Mesothelial cell of epicardium (in vitro differentiated cells): ENCODE measurements at regions not wholly inside any gene's neighbourhood (a gene's known extent, or its start where the extent isn't known, plus 50 kb on each side); places are given as distances from the start of the nearest gene placed in this dataset.

Source experiments
- DNase-seq, 2 experiments: peaks; one replicate each; pipeline ENCODE4 v3.0.0; 2021; ENCODE audit warnings: low spot score in 2 of 2; ENCODE audit not compliant: unreplicated experiment in 2 of 2
- H3K27ac Mint-ChIP-seq: 2 replicates; pipeline ENCODE4 v1.8.0; 2021; ENCODE audit warnings: mixed read lengths
- H3K27me3 Mint-ChIP-seq: 2 replicates; pipeline ENCODE4 v1.8.0; 2021; ENCODE audit warnings: low read depth, mixed read lengths
- H3K36me3 Mint-ChIP-seq: 2 replicates; pipeline ENCODE4 v1.8.0; 2021; ENCODE audit warnings: mixed read lengths
- H3K4me1 Mint-ChIP-seq: 2 replicates; pipeline ENCODE4 v1.8.0; 2021; ENCODE audit warnings: mixed read lengths
- H3K4me3 Mint-ChIP-seq: 2 replicates; pipeline ENCODE4 v1.8.0; 2021; ENCODE audit warnings: mild to moderate bottlenecking, moderate library complexity, mixed read lengths
- H3K9me3 Mint-ChIP-seq: 2 replicates; pipeline ENCODE4 v1.8.0; 2021; ENCODE audit warnings: mixed read lengths
- CTCF ChIP-seq: fragments of 200-600 bp; sonication (generic); IDR thresholded peaks from one replicate; pipeline ENCODE4 v1.5.0; 2021; ENCODE audit warnings: antibody characterized with exemption; ENCODE audit not compliant: unreplicated experiment

DNA sequence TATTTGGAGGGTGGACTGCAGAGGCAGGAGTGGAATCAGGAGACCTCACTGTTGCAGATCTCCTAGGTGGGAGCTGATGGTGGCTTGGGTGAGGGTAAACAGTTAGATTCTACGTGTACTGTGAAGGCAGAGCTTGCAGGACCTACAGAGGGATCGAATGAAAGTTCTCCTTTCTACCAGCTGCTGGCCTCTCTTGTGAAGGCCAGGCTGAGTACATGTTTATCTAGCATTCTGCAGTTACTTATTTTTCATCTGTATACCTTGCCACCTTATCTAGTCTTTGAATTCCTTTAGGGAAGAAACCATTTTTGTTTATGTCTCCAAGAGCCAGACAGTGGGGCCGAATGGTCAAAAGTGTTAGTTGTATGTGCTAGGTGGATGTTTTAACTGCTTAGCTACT lies 57.6 kb downstream of the PTTG1 start:
- Mint-ChIP-seq H3K4me1 (peaks cover 8% of the 10 kb centered on the region), H3K4me3 (no peak overlapping the region), H3K36me3 (no peaks in the 10 kb centered on the region), H3K27ac (no peak overlapping the region), H3K27me3 (peaks cover 3% of the 10 kb centered on the region), H3K9me3 (no peaks in the 10 kb centered on the region)
- DNase-seq, result no peak
- TF ChIP-seq CTCF, result no peak

DNA sequence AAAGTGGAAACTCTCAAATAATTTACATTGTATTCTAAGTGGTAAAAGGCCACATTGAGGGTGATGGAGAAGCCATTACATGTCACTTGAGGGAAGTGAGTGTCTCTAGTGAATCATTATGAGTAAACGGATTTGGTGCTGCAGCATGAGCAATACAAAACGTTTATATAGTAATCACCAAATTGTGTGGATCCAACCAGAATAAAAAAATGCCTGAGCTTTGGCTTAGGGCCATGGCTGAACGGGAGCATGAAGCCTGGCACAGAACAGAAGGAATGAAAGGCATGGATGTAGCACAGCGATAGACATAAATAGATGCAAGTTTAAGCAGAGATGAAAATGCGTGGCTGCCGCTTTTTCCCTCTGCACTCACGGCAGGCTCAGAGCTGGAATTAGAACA lies 58.3 kb downstream of the PTTG1 start:
- H3K4me1 Mint-ChIP-seq, result peaks cover 8% of the 10 kb centered on the region
- no peak for DNase-seq
- peaks cover 3% of the 10 kb centered on the region for H3K27me3 Mint-ChIP-seq
- no peak overlapping the region for H3K4me3 Mint-ChIP-seq
- TF ChIP-seq CTCF, result no peak
- no peaks in the 10 kb centered on the region for H3K36me3 Mint-ChIP-seq
- no peaks in the 10 kb centered on the region for H3K9me3 Mint-ChIP-seq
- no peak overlapping the region for H3K27ac Mint-ChIP-seq

DNA sequence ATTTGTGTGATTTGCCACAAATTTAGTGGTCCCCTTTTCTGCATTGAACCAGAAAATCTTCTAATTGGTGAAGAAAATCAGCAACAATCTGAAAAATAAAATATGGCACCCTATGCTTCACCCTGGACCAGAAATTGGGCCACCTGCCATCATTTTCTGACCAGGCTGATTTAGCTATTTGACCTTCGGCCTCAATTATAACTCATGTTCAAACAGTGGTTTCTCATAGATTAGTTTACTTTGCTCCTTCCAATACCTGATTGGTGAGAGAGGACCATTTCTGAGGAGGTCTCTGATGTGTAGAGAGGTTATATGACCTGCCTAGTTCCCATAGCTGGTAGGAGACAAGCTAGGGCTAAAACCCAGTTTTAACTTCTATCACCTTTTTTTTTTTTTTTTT lies 59.0 kb downstream of the PTTG1 start:
- Mint-ChIP-seq H3K27me3 (peaks cover 3% of the 10 kb centered on the region), H3K4me1 (peaks cover 8% of the 10 kb centered on the region), H3K36me3 (no peaks in the 10 kb centered on the region), H3K27ac (no peak overlapping the region), H3K9me3 (no peaks in the 10 kb centered on the region), H3K4me3 (no peak overlapping the region)
- TF ChIP-seq CTCF, result no peak
- no peak for DNase-seq

DNA sequence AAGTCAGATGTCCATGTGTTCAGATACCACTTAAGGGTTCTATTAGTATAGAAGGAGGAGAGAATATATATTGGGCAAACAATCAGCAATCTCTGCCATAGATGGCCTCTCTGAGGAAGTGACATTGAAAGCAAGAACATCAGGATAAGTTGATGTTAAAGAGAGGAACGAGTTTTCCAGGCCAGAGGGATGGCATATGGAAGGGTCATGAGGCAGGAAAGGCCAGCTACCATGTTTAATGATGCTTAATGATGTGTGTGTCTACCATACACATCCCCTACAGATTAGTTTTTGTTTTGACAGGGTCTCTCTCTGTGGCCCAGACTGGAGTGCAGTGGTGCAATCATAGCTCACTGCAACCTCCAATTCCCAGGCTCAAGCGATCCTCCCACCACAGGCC lies 63.0 kb downstream of the PTTG1 start:
- no peak for DNase-seq
- no peaks in the 10 kb centered on the region for H3K36me3 Mint-ChIP-seq
- no peaks in the 10 kb centered on the region for H3K9me3 Mint-ChIP-seq
- no peak overlapping the region for H3K4me3 Mint-ChIP-seq
- no peak for TF ChIP-seq CTCF
- no peaks in the 10 kb centered on the region for H3K4me1 Mint-ChIP-seq
- no peak overlapping the region for H3K27ac Mint-ChIP-seq
- H3K27me3 Mint-ChIP-seq, result peaks cover 2% of the 10 kb centered on the region

- Mint-ChIP-seq H3K27me3 (peaks cover 2% of the 10 kb centered on the region), H3K4me1 (no peaks in the 10 kb centered on the region), H3K9me3 (no peaks in the 10 kb centered on the region), H3K4me3 (no peak overlapping the region), H3K27ac (no peak overlapping the region), H3K36me3 (no peaks in the 10 kb centered on the region)
- no peak for DNase-seq
- TF ChIP-seq CTCF, result no peak
These were observed 63.8 kb downstream of the PTTG1 start for GRCh38 chr5:160485364-160485969.

GRCh38 chr5:160486573-160486972 lies 64.9 kb downstream of the PTTG1 start:
- no peak for DNase-seq
- Mint-ChIP-seq H3K27ac (no peak overlapping the region), H3K4me3 (no peak overlapping the region), H3K36me3 (no peaks in the 10 kb centered on the region), H3K4me1 (no peaks in the 10 kb centered on the region), H3K27me3 (peaks cover 2% of the 10 kb centered on the region), H3K9me3 (no peaks in the 10 kb centered on the region)
- no peak for TF ChIP-seq CTCF
